SK-N-MC (cell line): ENCODE measurements at regions not wholly inside any gene's neighbourhood (a gene's known extent, or its start where the extent isn't known, plus 50 kb on each side); places are given as distances from the start of the nearest gene placed in this dataset.

Experiments used
- EZH2 ChIP-seq: fragments of 200-600 bp; sonication (generic); IDR thresholded peaks from one replicate; pipeline ENCODE4 v1.6.1; 2017; ENCODE audit warnings: antibody characterized with exemption
- POLR2AphosphoS5 ChIP-seq: IDR thresholded peaks from 2 replicates; pipeline ENCODE4 v1.6.1; 2012; ENCODE audit warnings: mild to moderate bottlenecking, low read depth, low read length, borderline replicate concordance

GRCh38 chr6:15837205-15837604, 174.4 kb upstream of the DTNBP1 start:
- TF ChIP-seq EZH2 (no peak), POLR2AphosphoS5 (no peak)
